HG03280 (cell line): ENCODE measurements at regions not wholly inside any gene's neighbourhood (a gene's known extent, or its start where the extent isn't known, plus 50 kb on each side); places are given as distances from the start of the nearest gene placed in this dataset.

ENCODE experiments used
- ATAC-seq: cut with Tn5 transposase; IDR thresholded peaks from one replicate; pipeline ENCODE4 v1.9.1; 2021; ENCODE audit warnings: mild to moderate bottlenecking, moderate library complexity; ENCODE audit not compliant: unreplicated experiment

- ATAC-seq = peak; percentile 53
Observed at GRCh38 chr2:195021711-195022507, 635.1 kb upstream of the SLC39A10 start.

GRCh38 chr2:195018462-195018861, 638.6 kb upstream of the SLC39A10 start:
- no peak for ATAC-seq

DNA sequence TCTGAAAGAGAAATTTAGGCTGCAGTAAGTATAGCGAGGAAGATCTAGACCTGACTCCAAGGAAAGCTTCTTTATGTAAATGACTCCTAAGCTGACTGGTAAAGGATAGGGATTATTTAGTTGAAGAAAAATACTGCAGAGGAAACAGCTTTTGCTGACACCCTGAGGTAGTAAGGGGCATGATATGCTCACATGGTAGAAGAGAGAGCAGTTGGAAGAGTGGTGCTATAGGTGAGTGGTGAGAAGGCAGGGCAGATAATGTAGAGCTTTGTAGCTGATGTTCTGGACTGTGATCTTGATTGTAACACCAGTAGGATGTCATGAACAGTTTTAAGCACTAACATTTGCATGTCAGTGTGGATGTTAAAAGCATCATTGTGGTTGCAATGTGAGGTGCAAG, 639.1 kb upstream of the SLC39A10 start:
- no peak for ATAC-seq

- no peak for ATAC-seq
Observed at GRCh38 chr2:195016841-195017240, 640.2 kb upstream of the SLC39A10 start.

- no peak for ATAC-seq
Observed at GRCh38 chr2:195009202-195009601, 647.8 kb upstream of the SLC39A10 start.

DNA sequence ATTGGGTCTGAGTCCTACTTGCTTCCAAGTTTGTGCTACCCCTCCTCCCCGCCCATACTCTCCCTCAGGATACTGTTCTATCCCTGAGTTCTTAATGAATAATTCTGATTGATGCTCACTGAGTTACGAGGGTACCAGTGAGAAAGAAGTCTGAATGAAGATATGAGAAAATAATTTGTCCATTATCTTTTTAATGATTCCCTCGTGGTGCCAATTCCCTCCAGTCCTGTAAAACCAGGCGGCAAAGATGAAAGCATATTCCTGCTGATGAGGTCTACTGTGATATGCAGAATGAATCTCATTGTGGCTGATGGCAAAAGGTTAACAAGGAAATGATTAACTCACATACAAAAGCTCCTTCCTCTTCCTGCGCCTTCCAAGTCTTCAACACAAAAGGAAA, 650.2 kb upstream of the SLC39A10 start:
- no peak for ATAC-seq

- no peak for ATAC-seq
Observed at GRCh38 chr2:195003881-195004471, 653.0 kb upstream of the SLC39A10 start.

DNA sequence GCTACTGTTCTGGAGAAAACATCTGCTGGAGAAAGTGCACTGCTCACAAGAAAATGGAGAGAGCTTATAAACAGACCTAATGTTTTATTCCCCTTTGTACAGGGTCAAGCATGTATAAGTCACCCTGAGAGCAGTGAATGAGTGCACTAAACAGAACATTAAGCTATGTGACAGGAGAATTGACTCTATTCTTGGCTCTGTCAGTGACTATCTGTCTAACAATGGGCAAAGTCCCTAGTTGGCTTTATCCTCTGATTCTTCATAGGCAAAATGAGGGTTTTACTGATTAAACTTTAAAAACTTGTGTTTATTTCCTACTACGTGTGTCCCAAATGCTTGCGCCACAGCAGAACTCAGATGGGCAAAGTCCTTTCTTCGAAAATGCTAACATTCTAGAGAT, 655.1 kb upstream of the SLC39A10 start:
- no peak for ATAC-seq

GRCh38 chr2:194999771-195000170, 657.3 kb upstream of the SLC39A10 start:
- ATAC-seq = no peak

DNA sequence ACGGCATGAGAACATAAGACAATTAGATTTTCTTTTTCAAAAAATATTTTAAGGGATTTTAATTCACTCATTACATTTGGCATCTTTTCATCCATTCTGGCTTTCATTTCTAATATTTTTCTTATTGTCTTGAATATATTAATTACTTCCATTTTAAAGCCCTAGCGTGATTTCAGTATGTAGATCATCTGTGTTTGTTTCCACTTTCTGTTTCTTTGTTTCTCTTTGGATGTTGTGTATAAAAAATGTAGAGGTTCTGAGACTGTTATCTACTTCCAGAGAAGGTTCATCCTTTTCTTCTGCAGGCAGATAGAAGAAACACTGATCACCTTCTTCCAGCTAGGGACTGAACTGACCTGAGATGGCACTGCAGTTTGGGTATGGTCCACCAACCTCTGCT, 664.4 kb upstream of the SLC39A10 start:
- ATAC-seq = no peak

- ATAC-seq = no peak
Observed at GRCh38 chr2:194985258-194985657, 671.8 kb upstream of the SLC39A10 start.

- no peak for ATAC-seq
Observed at GRCh38 chr2:194962254-194962653, 694.8 kb upstream of the SLC39A10 start.

GRCh38 chr2:194954218-194954617, 702.8 kb upstream of the SLC39A10 start:
- ATAC-seq = no peak

- ATAC-seq = no peak
Observed at GRCh38 chr2:194946826-194947225, 710.2 kb upstream of the SLC39A10 start.

DNA sequence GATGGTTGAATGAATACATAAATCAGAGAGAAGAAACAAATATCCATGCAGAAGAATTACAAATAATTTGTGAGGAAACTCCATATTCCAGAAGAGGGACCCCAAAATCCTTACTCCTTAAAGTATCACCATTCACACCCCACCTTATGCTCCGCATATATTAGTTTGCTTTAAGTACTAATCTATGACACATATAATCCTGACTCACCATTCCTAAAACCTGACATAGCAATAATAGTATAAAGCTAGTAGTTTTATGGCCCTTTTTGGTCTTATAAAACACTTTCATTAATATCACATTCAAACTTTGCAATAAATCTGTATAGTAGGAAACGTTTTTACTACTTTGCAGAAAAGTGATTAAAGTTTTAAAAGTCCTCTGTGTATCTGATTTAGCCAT, 719.0 kb upstream of the SLC39A10 start:
- ATAC-seq = no peak

- no peak for ATAC-seq
Observed at GRCh38 chr2:194927489-194927888, 729.5 kb upstream of the SLC39A10 start.

DNA sequence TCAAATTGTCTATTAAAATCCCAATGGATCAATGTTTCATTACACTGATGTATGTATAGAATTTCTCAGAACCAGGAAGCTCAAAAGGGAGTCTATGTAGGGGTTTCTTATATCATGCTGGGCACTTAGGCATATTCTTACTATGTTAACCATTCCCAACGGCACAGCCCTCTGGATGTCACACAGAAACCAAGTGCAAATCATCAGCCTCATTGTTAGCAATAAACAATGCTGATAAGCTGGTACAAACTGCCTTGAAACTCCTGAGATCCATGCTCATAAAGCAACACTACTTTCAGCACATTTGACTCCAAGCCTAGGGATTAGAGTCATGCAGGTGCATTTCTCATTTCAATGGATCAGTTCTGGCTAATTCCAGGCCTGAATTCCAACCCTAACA, 730.2 kb upstream of the SLC39A10 start:
- ATAC-seq = no peak

GRCh38 chr2:194925742-194926141, 731.3 kb upstream of the SLC39A10 start:
- no peak for ATAC-seq

GRCh38 chr2:194917519-194917918, 739.5 kb upstream of the SLC39A10 start:
- no peak for ATAC-seq

- ATAC-seq = no peak
Observed at GRCh38 chr2:194915485-194915884, 741.5 kb upstream of the SLC39A10 start.

- ATAC-seq = no peak
Observed at GRCh38 chr2:194907569-194907968, 749.5 kb upstream of the SLC39A10 start.

DNA sequence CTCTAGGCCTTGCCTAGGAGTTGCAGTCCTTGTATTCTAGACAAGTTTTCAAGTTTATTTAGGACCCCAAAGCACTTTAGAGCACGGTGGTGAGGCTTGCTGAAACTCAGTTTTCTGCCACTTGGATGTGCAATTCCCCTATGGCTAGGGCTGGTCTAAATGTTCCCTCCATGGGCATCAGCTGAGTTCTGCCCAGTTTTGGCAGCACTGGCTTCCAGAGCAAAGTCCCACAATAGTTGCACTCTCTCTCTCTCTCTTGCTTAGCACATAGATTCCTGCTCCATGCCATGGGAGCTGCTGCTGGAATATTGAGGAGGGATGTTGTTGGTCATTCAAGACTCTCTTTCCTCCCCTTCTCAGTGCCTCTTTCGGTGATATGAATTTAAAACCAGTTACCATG, 760.2 kb upstream of the SLC39A10 start:
- ATAC-seq = no peak

- no peak for ATAC-seq
Observed at GRCh38 chr2:194883711-194884110, 773.3 kb upstream of the SLC39A10 start.
